ENCODE measurements at regions not wholly inside any gene's neighbourhood (a gene's known extent, or its start where the extent isn't known, plus 50 kb on each side); places are given as distances from the start of the nearest gene placed in this dataset.

DNA sequence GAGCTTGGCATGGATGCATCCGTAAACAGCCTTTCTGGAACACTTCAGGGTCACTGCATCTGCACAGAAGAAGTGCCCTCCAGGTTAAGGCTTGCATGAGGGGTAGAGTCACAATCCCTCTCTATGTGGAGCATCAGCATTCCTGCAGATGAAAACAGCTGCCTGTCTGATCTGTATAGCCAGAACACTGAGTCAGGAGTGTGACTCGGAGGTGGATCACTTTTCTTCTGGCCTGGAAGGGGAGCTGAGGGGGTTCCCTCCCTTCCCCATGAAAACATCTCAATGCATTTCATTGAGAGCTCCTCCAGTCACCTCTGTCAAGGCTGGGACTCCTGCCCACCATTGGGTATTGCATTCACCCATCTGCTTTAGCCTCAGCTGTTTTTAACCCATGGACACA, 72.5 kb upstream of the SERPINE2 start:
- intact Hi-C loops (cut with micrococcal nuclease): no loop called here
- POLR2A ChIA-PET: no interaction called here
- peaks cover 0 to 2% of the 10 kb centered on the region in 2 experiments for H3K27me3 ChIP-seq (ENCODE audit: control insufficient read depth in 2 of 2, insufficient read depth in 2 of 2, low read length in 2 of 2)
- no peaks in the 10 kb centered on the region for H3K79me2 ChIP-seq (ENCODE audit: control insufficient read depth, insufficient read depth, low read length)
- H4K20me1 ChIP-seq (replicated peaks; ENCODE audit: control insufficient read depth, extremely low read depth, insufficient read depth, low read length): no peaks in the 10 kb centered on the region
- H3K9me1 ChIP-seq (replicated peaks; ENCODE audit: control insufficient read depth, extremely low read depth, insufficient read depth, low read length): no peaks in the 10 kb centered on the region
- no peak overlapping the region for H3K27ac ChIP-seq (ENCODE audit: insufficient read depth, low read depth, low read length)
- no peak overlapping the region for H3K4me3 ChIP-seq (replicated peaks in 1 of 3; ENCODE audit: insufficient read depth in 1 of 3, low read depth in 1 of 3, low read length in 3 of 3)
- H3K36me3 ChIP-seq (ENCODE audit: control insufficient read depth in 2 of 2, extremely low read depth in 1 of 2, insufficient read depth in 2 of 2, low read length in 2 of 2): no peaks in the 10 kb centered on the region
- no TSS peak for BruUV-seq (replicated peaks)
- dilution Hi-C loops (cut with MboI; ENCODE audit: extremely low pct_ligation_motif_present, low sequenced_read_pairs): no loop called here
- FAIRE-seq: no peak
- no peak overlapping the region for H3K4me2 ChIP-seq (ENCODE audit: insufficient read depth, low read length)
- DNase-seq (ENCODE audit: low read depth, low spot score): no peak
- H3K4me1 ChIP-seq (ENCODE audit: control insufficient read depth, extremely low read depth, insufficient read depth, low read length): no peaks in the 10 kb centered on the region
- no peaks in the 10 kb centered on the region for H3K9me3 ChIP-seq (replicated peaks; ENCODE audit: control insufficient read depth, insufficient read depth, low read length)
- H3K9ac ChIP-seq (replicated peaks; ENCODE audit: extremely low read depth, insufficient read depth, low read length): no peak overlapping the region
- TF ChIP-seq EZH2 (IDR thresholded peaks at IDR 0.05; ENCODE audit: borderline replicate concordance, low read depth, low read length, severe bottlenecking) (no peak), POLR2AphosphoS5 (IDR thresholded peaks at IDR 0.05; ENCODE audit: insufficient read depth, low read depth, low read length) (no peak), POLR2A (IDR thresholded peaks at IDR 0.05; ENCODE audit: low read depth, low read length) (no peak), FOS (IDR thresholded peaks at IDR 0.05; ENCODE audit: borderline replicate concordance, insufficient read depth, low read length) (peak; percentile 71)
- CTCF ChIA-PET: no interaction called here
- no peak overlapping the region for H2AFZ ChIP-seq (ENCODE audit: low read depth, low read length)

DNA sequence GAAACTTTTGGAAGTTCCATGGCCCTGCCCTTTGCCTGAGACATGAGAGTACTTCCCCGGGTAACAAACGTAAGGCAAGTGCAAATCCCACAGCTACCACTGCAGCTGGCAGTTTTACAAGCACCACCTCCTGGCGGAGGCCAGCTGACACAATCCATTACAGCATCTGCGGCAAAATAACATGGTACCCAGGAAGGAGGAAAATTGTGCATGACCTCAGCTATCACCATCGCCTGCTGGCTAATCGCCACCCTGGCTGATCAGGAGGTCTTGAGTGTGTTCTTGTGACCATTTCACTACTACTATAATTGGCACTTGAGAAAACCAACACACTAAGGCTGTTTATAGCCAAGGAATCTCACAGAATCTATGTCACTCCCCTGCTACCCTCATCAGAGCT, 71.7 kb upstream of the SERPINE2 start:
- CTCF ChIA-PET: interaction anchor here (0.9 kb wide), 1 partner anchor 174 kb away, joined by 3 read pairs; no protein-coding TSS in a partner anchor

More for the DNA sequence above, 71.7 kb upstream of the SERPINE2 start:
- TF ChIP-seq GATA2 (IDR thresholded peaks at IDR 0.05; ENCODE audit: insufficient read depth, insufficient read length, low read depth, low read length): no peak
- TF ChIP-seq POLR2AphosphoS5 (IDR thresholded peaks at IDR 0.05; ENCODE audit: insufficient read depth, low read depth, low read length): no peak
- TF ChIP-seq JUN (IDR thresholded peaks at IDR 0.05; ENCODE audit: borderline replicate concordance, insufficient read depth, insufficient read length, low read depth): no peak
- no peak for TF ChIP-seq FOS (IDR thresholded peaks at IDR 0.05; ENCODE audit: borderline replicate concordance, insufficient read depth, low read length)
- TF ChIP-seq, protein P1, sequence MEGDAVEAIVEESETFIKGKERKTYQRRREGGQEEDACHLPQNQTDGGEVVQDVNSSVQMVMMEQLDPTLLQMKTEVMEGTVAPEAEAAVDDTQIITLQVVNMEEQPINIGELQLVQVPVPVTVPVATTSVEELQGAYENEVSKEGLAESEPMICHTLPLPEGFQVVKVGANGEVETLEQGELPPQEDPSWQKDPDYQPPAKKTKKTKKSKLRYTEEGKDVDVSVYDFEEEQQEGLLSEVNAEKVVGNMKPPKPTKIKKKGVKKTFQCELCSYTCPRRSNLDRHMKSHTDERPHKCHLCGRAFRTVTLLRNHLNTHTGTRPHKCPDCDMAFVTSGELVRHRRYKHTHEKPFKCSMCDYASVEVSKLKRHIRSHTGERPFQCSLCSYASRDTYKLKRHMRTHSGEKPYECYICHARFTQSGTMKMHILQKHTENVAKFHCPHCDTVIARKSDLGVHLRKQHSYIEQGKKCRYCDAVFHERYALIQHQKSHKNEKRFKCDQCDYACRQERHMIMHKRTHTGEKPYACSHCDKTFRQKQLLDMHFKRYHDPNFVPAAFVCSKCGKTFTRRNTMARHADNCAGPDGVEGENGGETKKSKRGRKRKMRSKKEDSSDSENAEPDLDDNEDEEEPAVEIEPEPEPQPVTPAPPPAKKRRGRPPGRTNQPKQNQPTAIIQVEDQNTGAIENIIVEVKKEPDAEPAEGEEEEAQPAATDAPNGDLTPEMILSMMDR (IDR thresholded peaks at IDR 0.05; ENCODE audit: extremely low read depth in 1 of 2, insufficient read depth in 1 of 2, low read depth in 1 of 2, low read length in 2 of 2): no peak
- TF ChIP-seq, protein P2, sequence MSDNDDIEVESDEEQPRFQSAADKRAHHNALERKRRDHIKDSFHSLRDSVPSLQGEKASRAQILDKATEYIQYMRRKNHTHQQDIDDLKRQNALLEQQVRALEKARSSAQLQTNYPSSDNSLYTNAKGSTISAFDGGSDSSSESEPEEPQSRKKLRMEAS (IDR thresholded peaks at IDR 0.05; ENCODE audit: insufficient read depth, insufficient read length): no peak
- no peak for TF ChIP-seq MYC (IDR thresholded peaks at IDR 0.05; ENCODE audit: low read depth, low read length)
- TF ChIP-seq POLR2A (IDR thresholded peaks at IDR 0.05; ENCODE audit: low read depth, low read length): no peak
- Histone ChIP-seq H3K9me3 (replicated peaks; ENCODE audit: control insufficient read depth, insufficient read depth, low read length) (no peaks in the 10 kb centered on the region), H3K9ac (replicated peaks; ENCODE audit: extremely low read depth, insufficient read depth, low read length) (no peak overlapping the region), H3K9me1 (replicated peaks; ENCODE audit: control insufficient read depth, extremely low read depth, insufficient read depth, low read length) (no peaks in the 10 kb centered on the region), H3K79me2 (ENCODE audit: control insufficient read depth, insufficient read depth, low read length) (no peaks in the 10 kb centered on the region), H2AFZ (ENCODE audit: low read depth, low read length) (no peak overlapping the region), H3K36me3 (ENCODE audit: control insufficient read depth in 2 of 2, extremely low read depth in 1 of 2, insufficient read depth in 2 of 2, low read length in 2 of 2) (no peaks in the 10 kb centered on the region), H4K20me1 (replicated peaks; ENCODE audit: control insufficient read depth, extremely low read depth, insufficient read depth, low read length) (no peaks in the 10 kb centered on the region), H3K4me1 (ENCODE audit: control insufficient read depth, extremely low read depth, insufficient read depth, low read length) (no peaks in the 10 kb centered on the region), H3K27ac (ENCODE audit: insufficient read depth, low read depth, low read length) (no peak overlapping the region), H3K4me2 (ENCODE audit: insufficient read depth, low read length) (no peak overlapping the region), H3K27me3 (ENCODE audit: control insufficient read depth in 2 of 2, insufficient read depth in 2 of 2, low read length in 2 of 2) (peaks cover 0 to 2% of the 10 kb centered on the region in 2 experiments), H3K4me3 (replicated peaks in 1 of 3; ENCODE audit: insufficient read depth in 1 of 3, low read depth in 1 of 3, low read length in 3 of 3) (no peak overlapping the region)
- dilution Hi-C loops (cut with MboI; ENCODE audit: extremely low pct_ligation_motif_present, low sequenced_read_pairs): no loop called here
- BruUV-seq (replicated peaks): no TSS peak
- POLR2A ChIA-PET: no interaction called here
- intact Hi-C loops (cut with micrococcal nuclease): no loop called here
- FAIRE-seq (no peak), DNase-seq (ENCODE audit: low read depth, low spot score) (no peak)

All from endothelial cell of umbilical vein (primary cell).